HepG2 (cell line): ENCODE measurements at regions not wholly inside any gene's neighbourhood (a gene's known extent, or its start where the extent isn't known, plus 50 kb on each side); places are given as distances from the start of the nearest gene placed in this dataset.

Source experiments
- ATAC-seq: fragments of 200-7000 bp; cut with Tn5 transposase; 3 replicates; pipeline ENCODE4 v1.9.1; 2020; ENCODE audit warnings: mild to moderate bottlenecking, moderate library complexity
- BruUV-seq: library from RNA; stranded (reverse); fragments of 400-500 nt; replicated peaks from 2 replicates; lab custom pipeline; 2021; lab: Mats Ljungman, UMichigan
- CTCF ChIA-PET: fragments of 300-600 bp; formaldehyde crosslinking; extraction: SDS; loops from one replicate; lab custom pipeline; 2021; ENCODE audit warnings: low total read pairs, inconsistent platforms, low intra/inter-chr PET ratio; lab: Yijun Ruan, JAX
- POLR2A ChIA-PET: fragments of 350-600 bp; sonication (Branson Sonifier 250); formaldehyde crosslinking; loops from one replicate; lab custom pipeline; 2020; ENCODE audit warnings: antibody characterized with exemption, inconsistent platforms; lab: Yijun Ruan, JAX
- DNase-seq: peaks from one replicate; pipeline ENCODE4 v3.0.0-alpha.2; 2015; ENCODE audit warnings: low spot score
- FAIRE-seq: peaks from 3 replicates; lab custom pipeline; 2011; peaks lifted over from hg19 to GRCh38; lab: Jason Lieb, UNC
- H2AFZ ChIP-seq: one replicate; pipeline ENCODE4 v1.6.1; 2011; ENCODE audit warnings: low read length, inconsistent platforms
- H3K27ac ChIP-seq: fragments of 300-600 bp; 3 replicates; pipeline ENCODE4 v1.8.0; 2011; ENCODE audit warnings: mixed run types, mild to moderate bottlenecking, mixed read lengths, low read length, inconsistent platforms; ENCODE audit not compliant: insufficient read depth; ENCODE audit errors: extremely low read length
- H3K27me3 ChIP-seq, 2 experiments: fragments of 200-600 bp in 1 of 2; 2 replicates in 1 of 2; 3 replicates in 1 of 2; pipeline versions ENCODE4 v1.6.0 to v1.8.0; 2011; ENCODE audit warnings: low read length in 2 of 2, mild to moderate bottlenecking in 2 of 2, moderate library complexity in 2 of 2, inconsistent platforms in 1 of 2; ENCODE audit not compliant: insufficient read depth in 2 of 2, control insufficient read depth in 1 of 2
- H3K36me3 ChIP-seq, 2 experiments: fragments of 200-600 bp in 1 of 2; replicated peaks in 1 of 2; 2 replicates in 1 of 2; 3 replicates in 1 of 2; pipeline versions ENCODE4 v1.5.1 to v1.8.0; 2011; ENCODE audit warnings: low read length in 2 of 2, inconsistent platforms in 1 of 2; ENCODE audit not compliant: insufficient read depth in 2 of 2, control insufficient read depth in 1 of 2
- H3K4me1 ChIP-seq: 2 replicates; pipeline ENCODE4 v1.5.1; 2012; ENCODE audit warnings: low read length, inconsistent platforms; ENCODE audit not compliant: insufficient read depth
- H3K4me2 ChIP-seq: 2 replicates; pipeline ENCODE4 v1.6.0; 2011; ENCODE audit warnings: low read depth, low read length, inconsistent platforms
- H3K4me3 ChIP-seq, 3 experiments: fragments of 200-600 bp in 1 of 3; sonication (generic), shearing (Covaris generic) in 1 of 3; replicated peaks in 1 of 3; 2 replicates each; pipeline ENCODE4 v1.5.1; 2011 to 2016; ENCODE audit warnings: low read length in 3 of 3, inconsistent platforms in 2 of 3, low read depth in 2 of 3, mild to moderate bottlenecking in 2 of 3, control low read depth in 1 of 3, mixed read lengths in 1 of 3; ENCODE audit not compliant: insufficient read depth in 1 of 3
- H3K79me2 ChIP-seq: one replicate; pipeline ENCODE4 v1.6.1; 2011; ENCODE audit warnings: low read length, inconsistent platforms; ENCODE audit not compliant: insufficient read depth
- H3K9ac ChIP-seq: 2 replicates; pipeline ENCODE4 v1.6.0; 2011; ENCODE audit warnings: mild to moderate bottlenecking, low read depth, low read length, inconsistent platforms; ENCODE audit not compliant: insufficient read depth
- H3K9me3 ChIP-seq: 2 replicates; pipeline ENCODE4 v1.5.1; 2012; ENCODE audit warnings: mild to moderate bottlenecking, low read length
- H4K20me1 ChIP-seq: 2 replicates; pipeline ENCODE4 v1.6.0; 2011; ENCODE audit warnings: inconsistent platforms, mild to moderate bottlenecking, low read length, moderate library complexity; ENCODE audit not compliant: insufficient read depth
- CHD4 ChIP-seq: fragments of 200-600 bp; sonication (generic); IDR thresholded peaks from 2 replicates; pipeline ENCODE4 v1.7.0; 2017; ENCODE audit warnings: mild to moderate bottlenecking, low read length, borderline replicate concordance
- HOXA9 ChIP-seq: sonication (generic); formaldehyde crosslinking; IDR thresholded peaks from 2 replicates; pipeline ENCODE4 v1.8.1; 2022; ENCODE audit warnings: missing genetic modification reagents, mild to moderate bottlenecking, moderate library complexity, borderline replicate concordance
- ISL2 ChIP-seq: sonication (generic); formaldehyde crosslinking; IDR thresholded peaks from 2 replicates; pipeline ENCODE4 v1.5.0; 2020; ENCODE audit warnings: missing genetic modification reagents
- MAZ ChIP-seq, 2 experiments: sonication (generic) in 1 of 2; formaldehyde crosslinking in 1 of 2; IDR thresholded peaks; 2 replicates each; pipeline versions ENCODE4 v1.5.0 to v1.6.1; 2012 to 2020; ENCODE audit warnings: low read depth in 2 of 2, mild to moderate bottlenecking in 2 of 2, borderline replicate concordance in 1 of 2, improper control_type of control experiment in 1 of 2, low read length in 1 of 2, missing genetic modification reagents in 1 of 2, moderate library complexity in 1 of 2
- MTA3 ChIP-seq: sonication (generic); formaldehyde crosslinking; IDR thresholded peaks from 2 replicates; pipeline ENCODE4 v1.4.0; 2020; ENCODE audit warnings: missing genetic modification reagents
- NBN ChIP-seq: fragments of 450-650 bp; conservative IDR thresholded peaks from 2 replicates; pipeline ENCODE4 v1.6.1; 2017
- NFYC ChIP-seq: IDR thresholded peaks from 2 replicates; pipeline ENCODE4 v1.6.1; 2016; ENCODE audit warnings: missing genetic modification reagents, missing compliant biosample characterization
- RBAK ChIP-seq: sonication (generic); formaldehyde crosslinking; IDR thresholded peaks from 2 replicates; pipeline ENCODE4 v1.5.1; 2020; ENCODE audit warnings: mild to moderate bottlenecking, missing genetic modification reagents
- SIX4 ChIP-seq: sonication (generic); formaldehyde crosslinking; IDR thresholded peaks from 2 replicates; pipeline ENCODE4 v1.4.0; 2020; ENCODE audit warnings: missing genetic modification reagents
- YEATS4 ChIP-seq: sonication (generic); formaldehyde crosslinking; IDR thresholded peaks from 2 replicates; pipeline ENCODE4 v1.4.0; 2020; ENCODE audit warnings: missing genetic modification reagents, borderline replicate concordance
- ZKSCAN8 ChIP-seq: IDR thresholded peaks from 2 replicates; pipeline ENCODE4 v1.6.1; 2016; ENCODE audit warnings: borderline replicate concordance, missing genetic modification reagents, missing compliant biosample characterization
- ZNF121 ChIP-seq: sonication (generic); formaldehyde crosslinking; IDR thresholded peaks from 2 replicates; pipeline ENCODE4 v1.5.0; 2020; ENCODE audit warnings: mild to moderate bottlenecking, missing genetic modification reagents
- ZNF737 ChIP-seq: sonication (generic); formaldehyde crosslinking; IDR thresholded peaks from 2 replicates; pipeline ENCODE4 v1.5.0; 2020; ENCODE audit warnings: missing genetic modification reagents, mild to moderate bottlenecking, borderline replicate concordance
- ZNF816 ChIP-seq: sonication (generic); formaldehyde crosslinking; IDR thresholded peaks from 2 replicates; pipeline ENCODE4 v1.8.0; 2022; ENCODE audit warnings: missing genetic modification reagents, mild to moderate bottlenecking, borderline replicate concordance
- WGBS: methylation state at CpG from one replicate; pipeline ENCODE4 v1.1.6; 2017; ENCODE audit warnings: low lambda C conversion rate; 5-methylcytosine and 5-hydroxymethylcytosine counted together
- in situ Hi-C: cut with HindIII; loops from 2 replicates; pipeline ENCODE4 v1.10.0; 2017; ENCODE audit warnings: low pct_unique_long_range_greater_than_20kb; ENCODE audit not compliant: extremely low pct_ligation_motif_present
- intact Hi-C: fragments of 100-400 bp; cut with micrococcal nuclease; formaldehyde crosslinking; loops from one replicate; pipeline ENCODE4 v1.10.0; 2022; ENCODE audit not compliant: unreplicated experiment
- TF ChIP-seq, protein P1 (sequence below): sonication (generic); formaldehyde crosslinking; IDR thresholded peaks from 2 replicates; pipeline ENCODE4 v1.4.0; 2020; ENCODE audit warnings: missing genetic modification reagents
- TF ChIP-seq, protein P2 (sequence below): sonication (generic); formaldehyde crosslinking; conservative IDR thresholded peaks from 2 replicates; pipeline ENCODE4 v1.8.1; 2023; ENCODE audit warnings: missing genetic modification reagents

DNA sequence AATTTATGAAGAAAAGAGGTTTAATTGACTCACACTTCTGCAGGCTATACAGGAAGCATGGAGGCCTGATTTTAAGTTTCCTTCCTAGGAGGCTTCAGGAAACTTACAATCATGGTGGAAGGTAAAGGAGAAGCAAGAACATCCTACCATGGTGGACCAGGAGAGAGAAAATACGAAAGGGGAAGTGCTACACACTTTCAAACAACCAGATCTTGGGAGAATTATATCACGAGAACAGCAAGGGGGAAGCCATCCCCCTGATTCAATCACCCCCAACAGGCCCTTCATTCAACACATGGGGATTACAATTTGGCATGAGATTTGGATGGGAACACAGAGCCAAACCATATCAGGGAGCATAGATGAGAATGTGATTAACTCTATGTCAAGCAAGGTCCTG lies 121.0 kb downstream of the MTHFS start:
- H3K9ac ChIP-seq, result no peak overlapping the region
- no peaks in the 10 kb centered on the region for H3K9me3 ChIP-seq
- intact Hi-C loops, result no loop called here
- no TSS peak for BruUV-seq
- in situ Hi-C loops, result no loop called here
- 5% methylated on average over 2 of the region's 2 CpGs for WGBS
- no peaks in the 10 kb centered on the region for H4K20me1 ChIP-seq
- no peaks in the 10 kb centered on the region for H3K36me3 ChIP-seq
- TF ChIP-seq ZNF121 (CRISPR knock-in tag) (no peak), RBAK (CRISPR knock-in tag) (no peak), YEATS4 (no peak), ZNF737 (CRISPR knock-in tag) (no peak), MAZ (IDR thresholded peaks at IDR 0.05; ENCODE audit: borderline replicate concordance, low read depth, low read length) (no peak), MAZ (CRISPR knock-in tag; IDR thresholded peaks at IDR 0.05; ENCODE audit: low read depth) (no peak), ZNF816 (CRISPR knock-in tag) (no peak), NBN (no peak)
- TF ChIP-seq, protein P1, sequence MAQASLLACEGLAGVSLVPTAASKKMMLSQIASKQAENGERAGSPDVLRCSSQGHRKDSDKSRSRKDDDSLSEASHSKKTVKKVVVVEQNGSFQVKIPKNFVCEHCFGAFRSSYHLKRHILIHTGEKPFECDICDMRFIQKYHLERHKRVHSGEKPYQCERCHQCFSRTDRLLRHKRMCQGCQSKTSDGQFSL, result no peak
- ChIA-PET CTCF (no interaction called here), POLR2A (no interaction called here)
- H3K79me2 ChIP-seq, result no peaks in the 10 kb centered on the region
- H3K27me3 ChIP-seq, result peaks cover 0 to 4% of the 10 kb centered on the region in 2 experiments; a peak in 1 of 5 replicates
- no peak overlapping the region for H2AFZ ChIP-seq
- H3K27ac ChIP-seq, result no peak overlapping the region
- H3K4me1 ChIP-seq, result no peaks in the 10 kb centered on the region
- FAIRE-seq (no peak), DNase-seq (no peak), ATAC-seq (no peak)
- H3K4me2 ChIP-seq, result no peak overlapping the region
- no peak overlapping the region for H3K4me3 ChIP-seq

DNA sequence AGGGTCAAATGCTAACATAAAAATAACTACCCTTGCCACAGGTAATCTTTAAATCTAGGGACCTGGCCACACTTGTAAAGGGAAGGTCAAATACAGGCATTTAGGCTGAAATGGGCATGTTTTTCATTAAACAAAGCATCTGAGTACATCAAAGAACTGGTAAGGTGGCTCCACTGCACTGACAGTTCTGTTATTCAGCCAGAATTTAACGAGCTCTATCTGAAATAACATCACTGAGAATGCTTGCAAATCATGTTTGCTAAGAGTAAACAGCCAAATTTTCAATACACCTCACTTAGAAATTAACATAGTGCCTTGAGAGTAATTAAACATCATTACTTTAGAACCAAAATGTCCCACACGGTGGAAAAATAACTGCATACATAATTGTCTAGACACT lies 118.9 kb downstream of the MTHFS start:
- 21% methylated on average over 2 of the region's 2 CpGs for WGBS
- no peak overlapping the region for H3K4me2 ChIP-seq
- no peak for DNase-seq
- H3K9ac ChIP-seq, result no peak overlapping the region
- intact Hi-C loops (no loop called here), in situ Hi-C loops (no loop called here)
- no TSS peak for BruUV-seq
- peaks cover 0 to 4% of the 10 kb centered on the region in 2 experiments; a peak in 1 of 5 replicates for H3K27me3 ChIP-seq
- FAIRE-seq, result no peak
- no peaks in the 10 kb centered on the region for H3K4me1 ChIP-seq
- no peak overlapping the region for H3K27ac ChIP-seq
- no peak for ATAC-seq
- CTCF ChIA-PET, result no interaction called here
- no peaks in the 10 kb centered on the region for H4K20me1 ChIP-seq
- H3K36me3 ChIP-seq, result no peaks in the 10 kb centered on the region
- no peaks in the 10 kb centered on the region for H3K79me2 ChIP-seq
- POLR2A ChIA-PET, result no interaction called here
- no peak overlapping the region for H3K4me3 ChIP-seq
- 0 out of 2 replicates have a peak, but pooled peaks cover 4% of the 10 kb centered on the region for H3K9me3 ChIP-seq
- H2AFZ ChIP-seq, result no peak overlapping the region
- no peak for TF ChIP-seq ISL2 (CRISPR knock-in tag)
- TF ChIP-seq ZKSCAN8, result no peak
- TF ChIP-seq NFYC (CRISPR knock-in tag), result no peak
- no peak for TF ChIP-seq RBAK (CRISPR knock-in tag)
- TF ChIP-seq CHD4, result no peak
- no peak for TF ChIP-seq MTA3 (CRISPR knock-in tag)
- TF ChIP-seq, protein P2, sequence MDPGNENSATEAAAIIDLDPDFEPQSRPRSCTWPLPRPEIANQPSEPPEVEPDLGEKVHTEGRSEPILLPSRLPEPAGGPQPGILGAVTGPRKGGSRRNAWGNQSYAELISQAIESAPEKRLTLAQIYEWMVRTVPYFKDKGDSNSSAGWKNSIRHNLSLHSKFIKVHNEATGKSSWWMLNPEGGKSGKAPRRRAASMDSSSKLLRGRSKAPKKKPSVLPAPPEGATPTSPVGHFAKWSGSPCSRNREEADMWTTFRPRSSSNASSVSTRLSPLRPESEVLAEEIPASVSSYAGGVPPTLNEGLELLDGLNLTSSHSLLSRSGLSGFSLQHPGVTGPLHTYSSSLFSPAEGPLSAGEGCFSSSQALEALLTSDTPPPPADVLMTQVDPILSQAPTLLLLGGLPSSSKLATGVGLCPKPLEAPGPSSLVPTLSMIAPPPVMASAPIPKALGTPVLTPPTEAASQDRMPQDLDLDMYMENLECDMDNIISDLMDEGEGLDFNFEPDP (CRISPR knock-in tag), result no peak
- no peak for TF ChIP-seq HOXA9 (CRISPR knock-in tag)
- no peak for TF ChIP-seq SIX4 (CRISPR knock-in tag)
